OCI-LY1 (cell line): ENCODE measurements at regions not wholly inside any gene's neighbourhood (a gene's known extent, or its start where the extent isn't known, plus 50 kb on each side); places are given as distances from the start of the nearest gene placed in this dataset.

Experiments
- EZH2 ChIP-seq: fragments of 200-600 bp; sonication (generic), shearing (Covaris generic); IDR thresholded peaks from 2 replicates; pipeline ENCODE4 v1.8.0; 2017; ENCODE audit warnings: borderline replicate concordance, mixed run types, mild to moderate bottlenecking, antibody characterized with exemption, low read length, moderate library complexity, mixed read lengths
- TF ChIP-seq, protein P1 (sequence below): fragments of 200-600 bp; sonication (generic), shearing (Covaris generic); IDR thresholded peaks from 2 replicates; pipeline ENCODE4 v1.5.1; 2017; ENCODE audit warnings: mild to moderate bottlenecking, antibody characterized with exemption, low read length, moderate library complexity, mixed read lengths

DNA sequence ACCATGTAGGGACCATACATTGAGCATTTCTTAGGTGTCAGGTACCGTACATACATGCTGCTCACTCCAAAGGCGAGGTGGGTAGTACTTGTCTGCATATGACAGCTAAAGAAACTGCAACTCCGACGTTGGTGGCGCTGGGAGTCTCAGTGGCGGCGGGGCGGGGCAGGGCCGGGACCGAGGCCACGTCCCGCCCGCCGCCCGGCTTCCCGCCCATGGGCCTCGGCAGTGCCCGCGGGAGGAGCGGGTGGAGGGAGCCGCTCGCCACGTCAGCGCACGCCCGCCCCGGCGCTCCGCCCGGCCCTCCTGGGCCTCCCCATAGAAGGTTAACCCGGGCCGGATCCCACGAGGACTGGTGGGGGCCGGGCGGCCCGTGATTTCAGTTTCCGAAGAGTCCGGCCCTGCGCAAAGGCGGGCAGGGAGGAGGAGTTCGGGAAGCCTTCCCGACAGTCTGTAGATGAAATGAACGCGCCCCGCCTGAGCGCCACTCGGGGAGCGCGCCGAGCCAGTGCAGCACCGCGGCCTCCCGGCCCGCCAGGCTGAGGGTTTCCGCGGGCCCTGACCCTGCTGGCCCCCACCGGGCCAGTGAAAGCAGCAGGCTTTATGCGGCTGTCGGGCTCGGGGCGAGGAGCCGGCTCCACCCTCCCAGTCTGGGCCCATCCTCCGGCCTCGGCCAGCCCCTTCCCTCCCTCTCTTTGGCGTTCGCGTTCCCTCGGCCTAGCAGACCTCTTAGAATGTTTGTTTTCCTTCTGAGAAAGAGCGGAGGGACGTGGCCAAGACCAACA lies 119.9 kb upstream of the JUN start:
- TF ChIP-seq, protein P1, sequence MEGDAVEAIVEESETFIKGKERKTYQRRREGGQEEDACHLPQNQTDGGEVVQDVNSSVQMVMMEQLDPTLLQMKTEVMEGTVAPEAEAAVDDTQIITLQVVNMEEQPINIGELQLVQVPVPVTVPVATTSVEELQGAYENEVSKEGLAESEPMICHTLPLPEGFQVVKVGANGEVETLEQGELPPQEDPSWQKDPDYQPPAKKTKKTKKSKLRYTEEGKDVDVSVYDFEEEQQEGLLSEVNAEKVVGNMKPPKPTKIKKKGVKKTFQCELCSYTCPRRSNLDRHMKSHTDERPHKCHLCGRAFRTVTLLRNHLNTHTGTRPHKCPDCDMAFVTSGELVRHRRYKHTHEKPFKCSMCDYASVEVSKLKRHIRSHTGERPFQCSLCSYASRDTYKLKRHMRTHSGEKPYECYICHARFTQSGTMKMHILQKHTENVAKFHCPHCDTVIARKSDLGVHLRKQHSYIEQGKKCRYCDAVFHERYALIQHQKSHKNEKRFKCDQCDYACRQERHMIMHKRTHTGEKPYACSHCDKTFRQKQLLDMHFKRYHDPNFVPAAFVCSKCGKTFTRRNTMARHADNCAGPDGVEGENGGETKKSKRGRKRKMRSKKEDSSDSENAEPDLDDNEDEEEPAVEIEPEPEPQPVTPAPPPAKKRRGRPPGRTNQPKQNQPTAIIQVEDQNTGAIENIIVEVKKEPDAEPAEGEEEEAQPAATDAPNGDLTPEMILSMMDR, result no peak
- no peak for TF ChIP-seq EZH2
